NCI-H510A treated with DMSO at 0.1 percent for 48 hours (cell line): ENCODE measurements at regions not wholly inside any gene's neighbourhood (a gene's known extent, or its start where the extent isn't known, plus 50 kb on each side); places are given as distances from the start of the nearest gene placed in this dataset.

Experiments
- DNase-seq: peaks from one replicate; lab custom pipeline; 2025; lab: John Stamatoyannopoulos, UW

DNA sequence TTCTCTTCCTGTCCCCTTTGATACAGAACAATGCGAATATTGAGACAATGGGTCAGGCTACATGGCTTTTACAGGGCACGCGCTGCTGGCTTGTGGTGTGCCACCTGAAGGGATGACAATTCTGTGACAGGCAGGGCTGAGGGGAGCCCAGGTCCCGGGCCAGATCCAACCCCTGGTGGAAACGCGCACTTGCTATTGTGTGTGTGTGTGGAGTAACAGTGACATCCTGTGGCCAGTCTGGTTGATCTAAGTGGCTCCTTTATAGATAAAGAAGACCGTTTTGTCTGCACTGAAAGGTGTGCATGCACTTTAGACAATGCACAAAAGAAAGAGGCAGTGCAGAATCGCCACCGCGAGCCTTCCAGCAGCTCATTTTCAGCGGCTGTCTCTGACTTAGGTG is 273.6 kb downstream of the HRH4 start:
- DNase-seq, result peak; percentile 34

- no peak for DNase-seq
These were observed 275.3 kb downstream of the HRH4 start for GRCh38 chr18:24735624-24736231.

- DNase-seq, result no peak
These were observed 276.4 kb downstream of the HRH4 start for GRCh38 chr18:24736662-24737330.

DNA sequence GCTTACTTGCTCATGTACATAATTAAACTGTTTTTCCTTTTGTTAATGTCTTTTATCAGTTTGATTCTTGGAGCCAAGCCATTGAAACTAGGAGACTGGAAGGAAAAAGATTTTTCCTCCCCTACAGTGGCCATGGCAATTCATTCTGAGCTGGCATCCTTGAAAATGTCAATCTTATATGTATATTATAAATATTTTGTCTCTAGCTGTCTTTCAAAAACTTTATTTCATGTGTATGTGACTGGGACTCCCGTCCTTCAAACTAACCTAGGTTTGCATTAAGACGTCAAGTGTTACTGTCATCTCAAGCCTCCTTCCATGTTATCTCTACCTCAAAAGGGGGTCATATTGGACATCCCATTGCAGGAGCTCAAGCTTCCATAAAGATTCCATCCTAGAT is 280.4 kb downstream of the HRH4 start:
- no peak for DNase-seq

DNA sequence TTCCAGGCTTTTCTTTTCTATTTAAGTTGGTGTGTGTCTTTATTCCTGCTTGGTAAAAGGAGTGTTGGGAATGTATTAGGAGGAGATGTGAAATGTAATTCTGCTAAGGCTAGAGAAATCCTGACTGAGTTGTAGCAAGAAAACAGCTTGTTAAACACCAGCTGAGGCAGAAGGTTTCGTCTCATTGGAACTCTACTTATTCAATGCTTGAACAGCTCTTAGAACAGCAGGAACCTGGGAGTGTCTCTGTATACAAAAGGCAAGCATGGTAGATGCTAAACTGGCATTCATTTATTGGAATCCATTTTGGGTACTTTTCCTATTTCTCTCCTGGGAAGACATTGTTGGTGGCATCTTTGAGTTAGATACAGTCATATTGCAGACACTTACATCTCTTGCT is 280.9 kb downstream of the HRH4 start:
- no peak for DNase-seq

GRCh38 chr18:24741965-24742724 is 281.7 kb downstream of the HRH4 start:
- no peak for DNase-seq

- no peak for DNase-seq
These were observed 294.3 kb downstream of the HRH4 start for GRCh38 chr18:24754583-24755253.

GRCh38 chr18:24756385-24756784 is 295.9 kb downstream of the HRH4 start:
- no peak for DNase-seq

- DNase-seq, result no peak
These were observed 296.7 kb downstream of the HRH4 start for GRCh38 chr18:24757134-24757533.

GRCh38 chr18:24761765-24762164 is 301.3 kb downstream of the HRH4 start:
- no peak for DNase-seq

DNA sequence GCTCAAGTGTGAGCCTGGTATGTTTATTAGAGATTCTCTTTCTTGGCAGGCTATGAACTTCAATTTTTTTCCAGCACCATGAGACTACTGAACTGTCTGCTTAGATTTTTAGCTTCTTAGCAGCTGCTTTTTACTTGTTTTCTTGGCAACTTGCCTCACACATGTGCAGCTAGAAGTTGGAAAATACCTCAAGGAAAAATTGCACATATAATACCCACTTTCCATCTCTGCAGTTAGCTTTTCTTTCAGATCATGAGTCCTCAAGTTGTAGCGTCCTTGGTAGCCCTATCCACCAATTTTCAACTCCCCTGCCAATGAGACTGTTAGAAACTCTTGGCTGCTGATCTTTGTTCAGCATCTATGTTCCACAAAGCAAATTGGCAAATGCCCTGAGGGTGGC is 302.1 kb downstream of the HRH4 start:
- DNase-seq, result no peak

- no peak for DNase-seq
These were observed 303.5 kb downstream of the HRH4 start for GRCh38 chr18:24763765-24764513.

DNA sequence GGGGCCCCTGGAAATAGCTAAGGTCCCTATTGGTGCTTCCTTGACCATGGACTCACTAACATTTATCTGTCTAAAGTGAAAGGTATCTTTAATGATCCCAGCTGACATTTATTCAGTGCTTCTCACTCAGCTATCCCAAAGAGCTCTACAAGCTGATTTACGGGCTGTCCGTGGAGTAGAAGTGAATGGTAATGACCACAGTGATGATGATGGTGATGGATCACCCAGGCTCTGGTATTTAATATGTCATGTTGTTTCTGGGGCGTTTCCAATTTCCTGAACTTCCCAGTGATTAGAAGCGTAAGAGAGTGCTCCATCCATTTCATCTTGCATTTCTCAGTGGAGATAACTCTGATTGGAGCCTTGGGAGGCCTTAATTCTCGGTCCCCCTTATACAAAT is 304.3 kb downstream of the HRH4 start:
- no peak for DNase-seq

- no peak for DNase-seq
These were observed 305.9 kb downstream of the HRH4 start for GRCh38 chr18:24766376-24766775.

DNA sequence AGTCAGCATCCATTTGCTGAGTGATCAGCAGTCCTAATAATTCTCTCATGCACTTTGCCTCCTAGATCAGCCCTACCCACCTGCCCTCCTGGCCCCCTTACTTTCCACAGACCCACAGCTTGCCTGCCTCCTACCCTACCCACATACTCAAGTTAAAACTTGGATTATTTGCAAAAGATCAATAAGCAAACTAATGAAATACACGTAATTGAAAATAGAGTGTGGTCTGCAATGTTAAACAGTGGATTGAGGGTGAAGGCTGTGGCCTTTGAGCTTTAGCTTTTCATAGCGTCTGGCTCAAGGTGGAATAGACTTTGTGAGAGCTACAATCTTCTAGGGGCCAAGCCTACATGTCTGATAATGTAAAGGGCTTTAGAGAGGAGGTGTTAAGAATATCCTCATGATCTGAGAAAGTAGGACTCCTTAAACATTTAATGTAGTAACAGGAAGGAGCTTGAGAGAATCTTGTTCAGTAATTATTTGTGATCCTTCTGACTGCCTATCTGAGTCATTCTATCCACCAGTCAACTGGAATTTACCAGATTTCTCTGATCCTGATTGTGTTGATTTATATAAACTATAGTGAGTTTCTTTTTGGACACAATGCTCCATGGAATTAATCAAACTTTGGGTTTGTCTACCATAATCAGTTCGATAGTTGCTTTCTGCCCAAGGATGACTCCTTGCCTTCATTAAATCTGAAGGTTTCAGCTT is 310.0 kb downstream of the HRH4 start:
- no peak for DNase-seq

- no peak for DNase-seq
These were observed 310.9 kb downstream of the HRH4 start for GRCh38 chr18:24771300-24771699.

DNA sequence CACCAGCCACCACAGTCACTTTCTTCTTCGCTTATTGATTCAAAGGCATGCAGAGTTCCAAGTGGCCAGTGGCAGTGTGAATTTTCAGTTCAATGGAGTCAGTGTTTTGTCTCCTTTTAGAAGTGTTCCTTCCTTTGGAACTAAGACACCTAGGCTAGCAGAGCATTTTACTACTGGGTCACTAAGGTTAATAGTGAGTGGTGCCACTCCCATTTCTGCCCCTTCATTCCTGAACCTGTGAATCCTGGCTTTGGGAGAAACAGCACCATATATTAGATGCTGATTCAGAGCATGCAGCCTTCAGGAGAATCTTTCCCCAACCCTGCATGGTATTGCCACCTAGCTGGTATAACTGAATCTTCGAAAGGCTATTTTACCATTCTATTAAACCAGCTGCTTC is 312.7 kb downstream of the HRH4 start:
- no peak for DNase-seq

DNA sequence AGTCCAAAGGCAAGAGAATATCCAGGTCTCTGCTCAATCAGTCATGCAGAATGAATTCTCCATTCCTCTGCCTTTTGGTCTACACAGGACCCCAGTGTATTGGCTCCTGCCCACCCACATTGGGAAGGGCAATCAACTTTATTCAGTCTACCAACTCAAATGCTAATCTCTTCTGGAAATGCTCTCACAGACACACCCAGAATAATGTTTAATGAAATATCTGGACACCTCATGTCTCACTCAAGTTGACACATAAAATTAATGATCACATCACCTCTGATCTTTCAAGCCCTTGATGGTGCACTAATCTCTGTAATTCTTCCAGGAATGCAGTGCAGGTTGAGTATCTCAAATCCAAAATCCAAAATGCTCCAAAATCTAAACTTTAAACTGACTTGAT is 315.6 kb downstream of the HRH4 start:
- DNase-seq, result no peak

DNA sequence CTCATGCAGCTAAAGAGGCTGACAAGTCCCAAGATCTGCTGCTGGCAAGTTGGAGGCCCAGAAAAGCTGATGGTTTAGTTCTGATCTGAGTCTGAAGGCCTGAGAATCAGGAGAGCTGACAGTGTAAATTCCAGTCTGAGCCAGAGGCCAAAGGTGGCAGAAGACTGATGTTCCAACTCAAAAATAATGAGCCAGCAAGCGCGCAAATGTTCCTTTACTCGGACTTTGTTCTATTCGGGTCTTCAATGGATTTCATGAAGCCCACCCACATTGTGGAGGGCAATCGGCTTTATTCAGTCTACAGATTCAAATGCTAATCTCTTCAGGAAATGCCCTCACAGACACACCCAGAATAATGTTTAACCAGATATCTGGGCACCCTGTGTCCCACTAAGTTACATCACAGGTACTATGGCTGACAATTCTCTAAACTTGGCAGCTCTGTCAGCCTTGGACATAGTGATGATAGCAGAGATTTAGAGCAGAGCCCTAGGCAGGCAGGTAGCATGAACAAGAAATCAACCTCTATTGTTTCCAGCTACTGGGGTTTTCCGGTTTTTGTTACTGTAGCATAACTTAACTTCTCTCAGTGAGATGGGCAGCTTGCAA is 318.5 kb downstream of the HRH4 start:
- DNase-seq, result no peak

DNA sequence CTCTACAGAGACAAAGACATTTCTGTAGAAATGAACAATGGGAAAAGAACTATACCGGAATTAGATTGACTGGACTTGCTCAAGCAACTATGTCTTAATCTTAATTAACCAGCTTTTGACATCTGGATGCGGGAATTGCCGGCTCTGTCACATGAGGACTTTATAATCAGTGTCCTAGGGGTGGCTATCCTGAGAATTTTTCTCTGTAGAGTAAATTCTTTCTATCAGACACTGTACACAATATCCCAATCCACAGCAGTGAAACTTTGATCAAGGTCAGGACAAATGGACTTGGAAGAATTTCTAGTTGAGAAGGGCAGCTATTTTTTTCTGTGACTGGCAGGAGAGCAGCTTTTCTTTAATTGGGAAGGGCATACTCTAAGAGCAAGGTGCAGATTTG is 322.1 kb downstream of the HRH4 start:
- DNase-seq, result no peak

DNA sequence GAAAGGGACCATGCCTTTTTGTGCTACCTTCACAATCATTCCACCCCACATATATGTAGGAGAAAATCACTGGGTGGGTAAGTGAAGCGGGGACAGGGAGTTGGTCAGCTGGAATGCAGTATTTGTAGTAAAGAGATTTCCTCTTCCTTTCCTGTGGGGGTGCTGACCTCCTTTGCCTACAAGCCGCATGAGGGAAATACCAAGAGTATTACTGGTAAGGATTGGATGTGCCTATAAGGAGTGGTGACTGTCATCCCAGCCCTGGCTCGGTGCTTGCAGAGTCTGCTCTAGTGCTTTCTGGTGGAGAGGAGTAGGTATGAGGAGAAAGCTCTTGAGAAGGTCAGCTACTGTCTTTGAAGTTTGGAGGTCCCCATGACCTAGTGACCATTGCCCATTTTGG is 324.6 kb downstream of the HRH4 start:
- DNase-seq, result no peak
